Trophoblast cell (in vitro differentiated cells and primary cell): ENCODE measurements at regions not wholly inside any gene's neighbourhood (a gene's known extent, or its start where the extent isn't known, plus 50 kb on each side); places are given as distances from the start of the nearest gene placed in this dataset.

ENCODE experiments used
- DNase-seq, 2 donors: peaks; one replicate each; pipeline ENCODE4 v3.0.0-alpha.2; 2016
- H2AFZ ChIP-seq: 2 replicates; pipeline ENCODE4 v1.6.1; 2013; ENCODE audit warnings: low read length, moderate library complexity, mild to moderate bottlenecking; ENCODE audit not compliant: insufficient read depth, poor library complexity
- H2AK5ac ChIP-seq: 2 replicates; pipeline ENCODE4 v1.6.1; 2013; ENCODE audit warnings: mild to moderate bottlenecking, low read length
- H2BK120ac ChIP-seq: 2 replicates; pipeline ENCODE4 v1.6.1; 2013; ENCODE audit warnings: low read length, mild to moderate bottlenecking, moderate library complexity; ENCODE audit not compliant: insufficient read depth, poor library complexity
- H2BK12ac ChIP-seq: 2 replicates; pipeline ENCODE4 v1.6.1; 2013; ENCODE audit warnings: mild to moderate bottlenecking, low read length, moderate library complexity
- H2BK5ac ChIP-seq: 2 replicates; pipeline ENCODE4 v1.6.1; 2013; ENCODE audit warnings: low read length, low read depth, moderate library complexity, mild to moderate bottlenecking; ENCODE audit not compliant: poor library complexity
- H3K14ac ChIP-seq: 2 replicates; pipeline ENCODE4 v1.6.1; 2013; ENCODE audit warnings: mild to moderate bottlenecking, low read length
- H3K18ac ChIP-seq: 2 replicates; pipeline ENCODE4 v1.6.1; 2013; ENCODE audit warnings: mild to moderate bottlenecking, low read length
- H3K23ac ChIP-seq: 2 replicates; pipeline ENCODE4 v1.6.1; 2013; ENCODE audit warnings: low read length
- H3K27ac ChIP-seq: 2 replicates; pipeline ENCODE4 v1.5.1; 2013; ENCODE audit warnings: low read depth, mild to moderate bottlenecking, inconsistent platforms, low read length, moderate library complexity
- H3K27me3 ChIP-seq: 2 replicates; pipeline ENCODE4 v1.6.1; 2013; ENCODE audit warnings: inconsistent platforms, mild to moderate bottlenecking, low read length, moderate library complexity; ENCODE audit not compliant: insufficient read depth
- H3K36me3 ChIP-seq, 2 experiments: 1 replicate in 1 of 2; 2 replicates in 1 of 2; pipeline ENCODE4 v1.6.1; 2013; ENCODE audit warnings: low read length in 2 of 2, mild to moderate bottlenecking in 2 of 2, moderate library complexity in 1 of 2; ENCODE audit not compliant: insufficient read depth in 2 of 2, control insufficient read depth in 1 of 2
- H3K4ac ChIP-seq: 2 replicates; pipeline ENCODE4 v1.6.1; 2013; ENCODE audit warnings: low read depth, mild to moderate bottlenecking, low read length, moderate library complexity
- H3K4me1 ChIP-seq, 2 experiments: 1 replicate in 1 of 2; 2 replicates in 1 of 2; pipeline ENCODE4 v1.6.1; 2013; ENCODE audit warnings: low read length in 2 of 2, mild to moderate bottlenecking in 2 of 2, moderate library complexity in 1 of 2; ENCODE audit not compliant: insufficient read depth in 2 of 2, control insufficient read depth in 1 of 2
- H3K4me2 ChIP-seq: 2 replicates; pipeline ENCODE4 v1.6.1; 2013; ENCODE audit warnings: inconsistent platforms, mild to moderate bottlenecking, low read length, moderate library complexity
- H3K4me3 ChIP-seq: 2 replicates; pipeline ENCODE4 v1.5.1; 2013; ENCODE audit warnings: mild to moderate bottlenecking, low read depth, low read length, inconsistent platforms
- H3K79me1 ChIP-seq: one replicate; pipeline ENCODE4 v1.6.1; 2013; ENCODE audit warnings: low read length
- H3K79me2 ChIP-seq: 2 replicates; pipeline ENCODE4 v1.6.1; 2013; ENCODE audit warnings: low read length, mild to moderate bottlenecking; ENCODE audit not compliant: control insufficient read depth, insufficient read depth, poor library complexity
- H3K9ac ChIP-seq: 2 replicates; pipeline ENCODE4 v1.6.1; 2013; ENCODE audit warnings: mild to moderate bottlenecking, low read length
- H3K9me3 ChIP-seq: 2 replicates; pipeline ENCODE4 v1.6.1; 2013; ENCODE audit warnings: low read depth, mild to moderate bottlenecking, control low read depth, inconsistent platforms, low read length; ENCODE audit not compliant: insufficient read depth
- H4K12ac ChIP-seq: 2 replicates; pipeline ENCODE4 v1.6.1; 2013; ENCODE audit warnings: low read depth, mild to moderate bottlenecking, low read length, moderate library complexity
- H4K8ac ChIP-seq: 2 replicates; pipeline ENCODE4 v1.6.1; 2013; ENCODE audit warnings: low read depth, mild to moderate bottlenecking, low read length, moderate library complexity
- H4K91ac ChIP-seq: one replicate; pipeline ENCODE4 v1.6.1; 2013; ENCODE audit warnings: low read depth, mild to moderate bottlenecking, low read length, moderate library complexity
- WGBS: extraction: QIAGEN DNeasy Blood & Tissue Kit; methylation state at CpG from one replicate; pipeline ENCODE4 v1.1.7; 2013; ENCODE audit warnings: missing lambda C conversion rate; ENCODE audit not compliant: insufficient read length, insufficient coverage; ENCODE audit errors: extremely low coverage; 5-methylcytosine and 5-hydroxymethylcytosine counted together

- WGBS, result no CpG with 5 or more reads among the region's 3 CpGs
- Histone ChIP-seq H3K27me3 (no peaks in the 10 kb centered on the region), H3K4me1 (no peaks in the 10 kb centered on the region), H3K4me3 (no peak overlapping the region), H3K9me3 (peaks cover 15% of the 10 kb centered on the region), H3K4ac (no peak overlapping the region), H4K8ac (no peak overlapping the region), H3K36me3 (no peaks in the 10 kb centered on the region), H3K79me2 (no peaks in the 10 kb centered on the region), H3K79me1 (no peaks in the 10 kb centered on the region), H3K9ac (no peak overlapping the region), H2AFZ (no peak overlapping the region), H2BK120ac (no peak overlapping the region), H2AK5ac (no peak overlapping the region), H3K23ac (no peak overlapping the region), H3K27ac (no peak overlapping the region), H3K14ac (no peak overlapping the region), H2BK12ac (no peak overlapping the region), H3K18ac (no peak overlapping the region), H3K4me2 (no peak overlapping the region), H4K91ac (no peak overlapping the region), H4K12ac (no peak overlapping the region), H2BK5ac (no peak overlapping the region)
- DNase-seq, result no peak
Observed at GRCh38 chr16:35724551-35724950, 2265.1 kb downstream of the TP53TG3F start.

GRCh38 chr16:35725949-35726348 is 2266.5 kb downstream of the TP53TG3F start:
- Histone ChIP-seq H3K4me2 (no peak overlapping the region), H3K27me3 (no peaks in the 10 kb centered on the region), H3K9ac (no peak overlapping the region)

GRCh38 chr16:35730251-35730650 is 2270.8 kb downstream of the TP53TG3F start:
- H3K4me1 ChIP-seq, result no peaks in the 10 kb centered on the region
- no CpG with 5 or more reads among the region's 5 CpGs for WGBS
- H3K23ac ChIP-seq, result no peak overlapping the region
- H3K79me2 ChIP-seq, result no peaks in the 10 kb centered on the region
- DNase-seq, result no peak
- no peak overlapping the region for H2BK5ac ChIP-seq
- H3K36me3 ChIP-seq, result no peaks in the 10 kb centered on the region
- no peak overlapping the region for H3K4me3 ChIP-seq
- H4K12ac ChIP-seq, result no peak overlapping the region
- no peak overlapping the region for H3K27ac ChIP-seq
- H3K4me2 ChIP-seq, result no peak overlapping the region
- H3K9me3 ChIP-seq, result peaks cover 36% of the 10 kb centered on the region
- H3K79me1 ChIP-seq, result no peaks in the 10 kb centered on the region
- no peak overlapping the region for H3K4ac ChIP-seq
- H4K8ac ChIP-seq, result no peak overlapping the region
- H2BK120ac ChIP-seq, result no peak overlapping the region
- H3K14ac ChIP-seq, result no peak overlapping the region
- no peaks in the 10 kb centered on the region for H3K27me3 ChIP-seq
- no peak overlapping the region for H2AK5ac ChIP-seq
- H3K9ac ChIP-seq, result no peak overlapping the region
- H3K18ac ChIP-seq, result no peak overlapping the region
- H4K91ac ChIP-seq, result no peak overlapping the region
- H2BK12ac ChIP-seq, result no peak overlapping the region
- H2AFZ ChIP-seq, result no peak overlapping the region

More at GRCh38 chr16:35725949-35726348, 2266.5 kb downstream of the TP53TG3F start:
- no peak for DNase-seq
- Histone ChIP-seq H3K9me3 (peaks cover 16% of the 10 kb centered on the region), H3K79me1 (no peaks in the 10 kb centered on the region), H2BK5ac (no peak overlapping the region), H3K4ac (no peak overlapping the region), H2AK5ac (no peak overlapping the region), H2BK12ac (no peak overlapping the region), H4K12ac (no peak overlapping the region), H4K8ac (no peak overlapping the region), H3K79me2 (no peaks in the 10 kb centered on the region), H2AFZ (no peak overlapping the region), H2BK120ac (no peak overlapping the region), H3K23ac (no peak overlapping the region), H3K36me3 (no peaks in the 10 kb centered on the region), H3K18ac (no peak overlapping the region), H3K27ac (no peak overlapping the region), H4K91ac (no peak overlapping the region), H3K4me1 (no peaks in the 10 kb centered on the region), H3K14ac (no peak overlapping the region), H3K4me3 (no peak overlapping the region)
- no CpG with 5 or more reads among the region's 6 CpGs for WGBS

- Histone ChIP-seq H3K27me3 (no peaks in the 10 kb centered on the region), H3K23ac (no peak overlapping the region), H3K79me1 (no peaks in the 10 kb centered on the region)
Observed at GRCh38 chr16:35731341-35732040, 2272.1 kb downstream of the TP53TG3F start.

More at GRCh38 chr16:35731341-35732040, 2272.1 kb downstream of the TP53TG3F start:
- Histone ChIP-seq H2BK5ac (no peak overlapping the region), H2BK120ac (no peak overlapping the region), H2AFZ (no peak overlapping the region), H4K8ac (no peak overlapping the region), H2AK5ac (no peak overlapping the region), H4K91ac (no peak overlapping the region), H3K4me1 (no peaks in the 10 kb centered on the region), H2BK12ac (no peak overlapping the region), H3K4me3 (no peak overlapping the region), H3K36me3 (no peaks in the 10 kb centered on the region), H4K12ac (no peak overlapping the region), H3K9ac (no peak overlapping the region), H3K4ac (no peak overlapping the region), H3K18ac (no peak overlapping the region), H3K27ac (no peak overlapping the region), H3K9me3 (peaks cover 44% of the 10 kb centered on the region), H3K4me2 (no peak overlapping the region), H3K14ac (no peak overlapping the region), H3K79me2 (no peaks in the 10 kb centered on the region)
- no CpG with 5 or more reads among the region's 9 CpGs for WGBS
- DNase-seq, result no peak
